Sigmoid colon (tissue), 6 donors: ENCODE measurements at regions not wholly inside any gene's neighbourhood (a gene's known extent, or its start where the extent isn't known, plus 50 kb on each side); places are given as distances from the start of the nearest gene placed in this dataset.
"Not testable (repeated sequence)": the region's sequence is repeated elsewhere in the genome, so short reads cannot be mapped to it uniquely, and the experiment has no call there.

Experiments used
- DNase-seq: peaks from one replicate; pipeline ENCODE4 v3.0.0-alpha.2; 2019
- H3K27ac ChIP-seq, 4 donors: fragments of 200-600 bp; sonication (generic); one replicate each; pipeline ENCODE4 v1.5.1; 2016 to 2019; ENCODE audit warnings: mild to moderate bottlenecking in 1 of 4
- H3K27me3 ChIP-seq, 3 donors: fragments of 200-600 bp; sonication (generic); one replicate each; pipeline ENCODE4 v1.5.1; 2019; ENCODE audit warnings: mild to moderate bottlenecking in 1 of 3
- H3K36me3 ChIP-seq, 4 donors: fragments of 200-600 bp; sonication (generic); one replicate each; pipeline ENCODE4 v1.5.1; 2016 to 2019
- H3K4me1 ChIP-seq, 4 donors: fragments of 200-600 bp; sonication (generic); one replicate each; pipeline ENCODE4 v1.5.1; 2017 to 2019
- H3K4me3 ChIP-seq, 4 donors: fragments of 200-600 bp; sonication (generic); one replicate each; pipeline ENCODE4 v1.5.1; 2017 to 2019; ENCODE audit warnings: mild to moderate bottlenecking in 2 of 4, moderate library complexity in 1 of 4
- H3K9me3 ChIP-seq, 4 donors: fragments of 200-600 bp in 3 of 4; sonication (generic) in 3 of 4; one replicate each; pipeline versions ENCODE4 v1.5.1 to v1.6.1; 2013 to 2019
- CTCF ChIP-seq, 4 experiments: fragments of 450-650 bp in 3 of 4; fragments of 200-600 bp in 1 of 4; IDR thresholded peaks; one replicate each; pipeline ENCODE4 v1.5.1; 2016 to 2019; ENCODE audit warnings: antibody characterized with exemption in 4 of 4, mild to moderate bottlenecking in 3 of 4, moderate library complexity in 2 of 4
- EP300 ChIP-seq, 4 donors: sonication (generic); formaldehyde crosslinking; IDR thresholded peaks; one replicate each; pipeline ENCODE4 v1.6.1; 2017; ENCODE audit warnings: antibody characterized with exemption in 4 of 4
- POLR2A ChIP-seq, 2 donors: fragments of 450-650 bp; IDR thresholded peaks; one replicate each; pipeline ENCODE4 v1.6.1; 2016; ENCODE audit warnings: antibody characterized with exemption in 2 of 2, mild to moderate bottlenecking in 2 of 2, moderate library complexity in 2 of 2
- POLR2AphosphoS5 ChIP-seq, 4 donors: sonication (generic); formaldehyde crosslinking; IDR thresholded peaks; one replicate each; pipeline ENCODE4 v1.6.1; 2017; ENCODE audit warnings: antibody characterized with exemption in 4 of 4
- WGBS, 2 donors: extraction: QIAGEN DNeasy Blood & Tissue Kit; methylation state at CpG; one replicate each; pipeline ENCODE4 v1.1.7; 2013; 5-methylcytosine and 5-hydroxymethylcytosine counted together
- intact Hi-C: fragments of 100-400 bp; cut with DNase I; formaldehyde crosslinking; loops from one replicate; pipeline ENCODE4 v1.15.1; 2023
- donor health status: healthy with polysubstance abuse.
- donor health status: healthy.

GRCh38 chr12:47433876-47434275 lies 272.0 kb downstream of the RPAP3 start:
- TF ChIP-seq POLR2A (IDR thresholded peaks at IDR 0.05): no peak
- no peaks in the 10 kb centered on the region for H3K27me3 ChIP-seq
- no peaks in the 10 kb centered on the region for H3K36me3 ChIP-seq
- no peak overlapping the region for H3K4me3 ChIP-seq
- DNase-seq: no peak
- intact Hi-C loops: no loop called here
- H3K4me1 ChIP-seq: no peaks in the 10 kb centered on the region
- H3K27ac ChIP-seq: no peak overlapping the region
- H3K9me3 ChIP-seq: peaks cover 0 to 5% (median 2%) of the 10 kb centered on the region in 4 donors

- WGBS, 2 donors: 92 to 93% methylated on average over 21 of the region's 21 CpGs
- H3K27me3 ChIP-seq, H3K27ac ChIP-seq, intact Hi-C loops, DNase-seq, H3K9me3 ChIP-seq, H3K36me3 ChIP-seq, H3K4me3 ChIP-seq: not testable (repeated sequence)
- peaks cover 0 to 10% (median 10%) of the 10 kb centered on the region in 4 donors for H3K4me1 ChIP-seq
Observed at GRCh38 chr12:47426678-47427309, 279.0 kb downstream of the RPAP3 start.

GRCh38 chr12:47422611-47423010 lies 283.2 kb downstream of the RPAP3 start:
- H3K27ac ChIP-seq: no peak overlapping the region
- TF ChIP-seq POLR2A (IDR thresholded peaks at IDR 0.05) (no peak), EP300 (IDR thresholded peaks at IDR 0.05) (no peak), CTCF (IDR thresholded peaks at IDR 0.05) (no peak), POLR2AphosphoS5 (IDR thresholded peaks at IDR 0.05) (no peak)
- DNase-seq: no peak
- H3K9me3 ChIP-seq: no peaks in the 10 kb centered on the region
- H3K4me3 ChIP-seq: no peak overlapping the region
- H3K4me1 ChIP-seq: peaks cover 0 to 18% (median 12%) of the 10 kb centered on the region in 4 donors
- 53 to 75% methylated on average over 2 of the region's 2 CpGs for WGBS, 2 donors
- intact Hi-C loops: no loop called here
- H3K27me3 ChIP-seq: no peaks in the 10 kb centered on the region
- H3K36me3 ChIP-seq: no peaks in the 10 kb centered on the region

- no peaks in the 10 kb centered on the region for H3K36me3 ChIP-seq
- no peak for TF ChIP-seq POLR2A (IDR thresholded peaks at IDR 0.05)
- TF ChIP-seq CTCF (IDR thresholded peaks at IDR 0.05): no peak
- TF ChIP-seq EP300 (IDR thresholded peaks at IDR 0.05): no peak
- TF ChIP-seq POLR2AphosphoS5 (IDR thresholded peaks at IDR 0.05): no peak
- WGBS, 2 donors: 71 to 81% methylated on average over 2 of the region's 2 CpGs
- intact Hi-C loops: loop anchor here (10.0 kb wide), 1 partner anchor 265 kb away; no protein-coding TSS in a partner anchor
- no peaks in the 10 kb centered on the region for H3K9me3 ChIP-seq
- H3K27me3 ChIP-seq: no peaks in the 10 kb centered on the region
- H3K4me1 ChIP-seq: peaks cover 0 to 18% (median 13%) of the 10 kb centered on the region in 4 donors
- DNase-seq: no peak
- H3K4me3 ChIP-seq: no peak overlapping the region
- no peak overlapping the region for H3K27ac ChIP-seq
Observed at GRCh38 chr12:47419497-47419896, 286.3 kb downstream of the RPAP3 start.

- 88 to 98% methylated on average over 1 of the region's 1 CpG for WGBS, 2 donors
- TF ChIP-seq EP300 (IDR thresholded peaks at IDR 0.05) (no peak), POLR2AphosphoS5 (IDR thresholded peaks at IDR 0.05) (no peak), POLR2A (IDR thresholded peaks at IDR 0.05) (no peak), CTCF (IDR thresholded peaks at IDR 0.05) (no peak)
- H3K27me3 ChIP-seq: no peaks in the 10 kb centered on the region
- no peak overlapping the region for H3K4me3 ChIP-seq
- H3K4me1 ChIP-seq: peaks cover 0 to 31% (median 26%) of the 10 kb centered on the region in 4 donors
- no peak for DNase-seq
- H3K9me3 ChIP-seq: no peaks in the 10 kb centered on the region
- no peak overlapping the region for H3K27ac ChIP-seq
- intact Hi-C loops: loop anchor here (10.0 kb wide), 1 partner anchor 267 kb away; no protein-coding TSS in a partner anchor
- H3K36me3 ChIP-seq: no peaks in the 10 kb centered on the region
Observed at GRCh38 chr12:47417955-47418354, 287.9 kb downstream of the RPAP3 start.

- no peak overlapping the region for H3K27ac ChIP-seq
- no peak for DNase-seq
- 76 to 92% methylated on average over 6 of the region's 6 CpGs for WGBS, 2 donors
- intact Hi-C loops: loop anchor here (10.0 kb wide), 1 partner anchor 268 kb away; no protein-coding TSS in a partner anchor
- no peaks in the 10 kb centered on the region for H3K36me3 ChIP-seq
- H3K9me3 ChIP-seq: no peaks in the 10 kb centered on the region
- peaks cover 0 to 30% (median 23%) of the 10 kb centered on the region in 4 donors for H3K4me1 ChIP-seq
- no peak overlapping the region for H3K4me3 ChIP-seq
- TF ChIP-seq POLR2A (IDR thresholded peaks at IDR 0.05) (no peak), POLR2AphosphoS5 (IDR thresholded peaks at IDR 0.05) (no peak), EP300 (IDR thresholded peaks at IDR 0.05) (no peak), CTCF (IDR thresholded peaks at IDR 0.05) (no peak)
- H3K27me3 ChIP-seq: no peaks in the 10 kb centered on the region
Observed at GRCh38 chr12:47417121-47417520, 288.7 kb downstream of the RPAP3 start.
